SK-N-SH (cell line): ENCODE measurements at regions not wholly inside any gene's neighbourhood (a gene's known extent, or its start where the extent isn't known, plus 50 kb on each side); places are given as distances from the start of the nearest gene placed in this dataset.

Experiments used
- CTCF ChIA-PET: fragments of 300-600, 350-600 bp; formaldehyde crosslinking; extraction: SDS; loops from one replicate; lab custom pipeline; 2021; lab: Yijun Ruan, JAX
- POLR2A ChIA-PET: fragments of 350-600 bp; sonication (Branson Sonifier 250); formaldehyde crosslinking; extraction: SDS; loops from one replicate; lab custom pipeline; 2020; ENCODE audit warnings: antibody characterized with exemption, inconsistent platforms; lab: Yijun Ruan, JAX
- DNase-seq: peaks from one replicate; pipeline ENCODE4 v3.0.0; 2012
- H2AFZ ChIP-seq: fragments of 200-600 bp; sonication (generic); 2 replicates; pipeline ENCODE4 v1.8.1; 2016; ENCODE audit warnings: antibody characterized with exemption, mild to moderate bottlenecking, low read depth
- H3F3A ChIP-seq: fragments of 200-600 bp; sonication (generic); replicated peaks from 2 replicates; pipeline ENCODE3; 2016; ENCODE audit warnings: antibody characterized with exemption, mild to moderate bottlenecking; ENCODE audit not compliant: insufficient read depth
- H3K27ac ChIP-seq, 2 experiments: fragments of 200-500 bp in 1 of 2; fragments of 200-600 bp in 1 of 2; sonication (Bioruptor generic) in 1 of 2; sonication (generic), shearing (Covaris generic) in 1 of 2; 2 replicates each; pipeline versions ENCODE4 v1.5.1 to v1.6.1; 2014 to 2016; ENCODE audit warnings: low read depth in 2 of 2, inconsistent platforms in 1 of 2, low read length in 1 of 2, mild to moderate bottlenecking in 1 of 2, mixed read lengths in 1 of 2
- H3K27me3 ChIP-seq: fragments of 200-600 bp; sonication (generic), shearing (Covaris generic); 2 replicates; pipeline ENCODE4 v1.6.1; 2016; ENCODE audit warnings: mixed run types; ENCODE audit not compliant: insufficient read depth
- H3K36me3 ChIP-seq, 2 experiments: fragments of 200-500 bp in 1 of 2; fragments of 200-600 bp in 1 of 2; sonication (Bioruptor generic) in 1 of 2; sonication (generic) in 1 of 2; replicated peaks in 1 of 2; 2 replicates each; pipeline versions ENCODE3 to v1.5.1; 2014 to 2016; ENCODE audit warnings: low read length in 1 of 2, mild to moderate bottlenecking in 1 of 2; ENCODE audit not compliant: insufficient read depth in 2 of 2, control insufficient read depth in 1 of 2
- H3K4me1 ChIP-seq, 2 experiments: fragments of 200-500 bp in 1 of 2; fragments of 200-600 bp in 1 of 2; sonication (Bioruptor generic) in 1 of 2; sonication (generic), shearing (Covaris generic) in 1 of 2; 2 replicates each; pipeline versions ENCODE4 v1.5.1 to v1.6.1; 2014 to 2016; ENCODE audit warnings: low read depth in 1 of 2, low read length in 1 of 2, mixed run types in 1 of 2; ENCODE audit not compliant: insufficient read depth in 2 of 2, control insufficient read depth in 1 of 2
- H3K4me2 ChIP-seq: fragments of 200-600 bp; sonication (generic), shearing (Covaris generic); 2 replicates; pipeline ENCODE4 v1.6.1; 2017; ENCODE audit warnings: mixed run types
- H3K4me3 ChIP-seq, 2 experiments: fragments of 200-500 bp in 1 of 2; fragments of 200-600 bp in 1 of 2; sonication (Bioruptor generic) in 1 of 2; sonication (generic), shearing (Covaris generic) in 1 of 2; 2 replicates each; pipeline versions ENCODE4 v1.5.1 to v1.8.1; 2014 to 2016; ENCODE audit warnings: low read depth in 2 of 2, inconsistent platforms in 1 of 2, low read length in 1 of 2, mild to moderate bottlenecking in 1 of 2, mixed read lengths in 1 of 2, moderate library complexity in 1 of 2
- H3K79me2 ChIP-seq: fragments of 200-600 bp; sonication (generic); 2 replicates; pipeline ENCODE4 v1.8.1; 2017; ENCODE audit warnings: mild to moderate bottlenecking; ENCODE audit not compliant: insufficient read depth
- H3K9ac ChIP-seq: fragments of 200-600 bp; sonication (generic); 2 replicates; pipeline ENCODE4 v1.6.1; 2017; ENCODE audit warnings: mixed run types
- H3K9me2 ChIP-seq: fragments of 200-600 bp; sonication (generic); 2 replicates; pipeline ENCODE4 v1.6.1; 2017; ENCODE audit warnings: mixed run types
- H3K9me3 ChIP-seq: fragments of 200-600 bp; sonication (generic); 2 replicates; pipeline ENCODE4 v1.6.1; 2017; ENCODE audit warnings: mixed run types, mild to moderate bottlenecking, moderate library complexity
- H4K20me1 ChIP-seq: fragments of 200-600 bp; sonication (generic); 2 replicates; pipeline ENCODE4 v1.6.1; 2017; ENCODE audit warnings: mild to moderate bottlenecking, mixed run types; ENCODE audit not compliant: insufficient read depth
- CHD2 ChIP-seq: fragments of 150-350 bp; IDR thresholded peaks from 2 replicates; pipeline ENCODE4 v1.6.1; 2018; ENCODE audit warnings: low read length; ENCODE audit not compliant: partially characterized antibody
- ELF1 ChIP-seq: IDR thresholded peaks from 2 replicates; pipeline ENCODE4 v1.4.0; 2012
- EZH2phosphoT487 ChIP-seq: fragments of 200-600 bp; sonication (generic); IDR thresholded peaks from 2 replicates; pipeline ENCODE4 v1.6.1; 2017; ENCODE audit warnings: low read depth, mixed run types, mild to moderate bottlenecking, antibody characterized with exemption, moderate library complexity, borderline replicate concordance
- FOXM1 ChIP-seq: IDR thresholded peaks from 2 replicates; pipeline ENCODE4 v1.4.0; 2012; ENCODE audit warnings: low read depth, mild to moderate bottlenecking
- GABPA ChIP-seq: IDR thresholded peaks from 2 replicates; pipeline ENCODE4 v1.4.0; 2012; ENCODE audit warnings: low read depth, mild to moderate bottlenecking
- GATA2 ChIP-seq: sonication (generic); formaldehyde crosslinking; IDR thresholded peaks from 2 replicates; pipeline ENCODE4 v1.5.0; 2020; ENCODE audit warnings: mild to moderate bottlenecking, missing genetic modification reagents
- JUND ChIP-seq: IDR thresholded peaks from 2 replicates; pipeline ENCODE4 v1.4.0; 2012
- MXI1 ChIP-seq: IDR thresholded peaks from 2 replicates; pipeline ENCODE4 v1.6.1; 2012; ENCODE audit warnings: mild to moderate bottlenecking, low read depth, low read length, improper control_type of control experiment
- RCOR1 ChIP-seq: fragments of 150-350 bp; IDR thresholded peaks from 2 replicates; pipeline ENCODE4 v1.6.1; 2017; ENCODE audit warnings: antibody characterized with exemption, low read length
- RXRA ChIP-seq: IDR thresholded peaks from 2 replicates; pipeline ENCODE4 v1.4.0; 2012; ENCODE audit warnings: low read depth, mild to moderate bottlenecking, borderline replicate concordance
- SMC3 ChIP-seq: IDR thresholded peaks from 2 replicates; pipeline ENCODE4 v1.6.1; 2012; ENCODE audit warnings: low read depth, low read length, improper control_type of control experiment
- TCF12 ChIP-seq: IDR thresholded peaks from 2 replicates; pipeline ENCODE4 v1.4.0; 2012
- TEAD4 ChIP-seq: IDR thresholded peaks from 2 replicates; pipeline ENCODE4 v1.4.0; 2012; ENCODE audit warnings: mild to moderate bottlenecking, borderline replicate concordance; ENCODE audit not compliant: insufficient read depth
- YY1 ChIP-seq: IDR thresholded peaks from 2 replicates; pipeline ENCODE4 v1.4.0; 2012; ENCODE audit warnings: low read depth, mild to moderate bottlenecking
- ZBTB33 ChIP-seq: IDR thresholded peaks from 2 replicates; pipeline ENCODE4 v1.4.0; 2012; ENCODE audit warnings: low read depth, borderline replicate concordance
- WGBS: methylation state at CpG from one replicate; pipeline ENCODE4 v1.1.6; 2017; ENCODE audit warnings: low lambda C conversion rate; 5-methylcytosine and 5-hydroxymethylcytosine counted together

DNA sequence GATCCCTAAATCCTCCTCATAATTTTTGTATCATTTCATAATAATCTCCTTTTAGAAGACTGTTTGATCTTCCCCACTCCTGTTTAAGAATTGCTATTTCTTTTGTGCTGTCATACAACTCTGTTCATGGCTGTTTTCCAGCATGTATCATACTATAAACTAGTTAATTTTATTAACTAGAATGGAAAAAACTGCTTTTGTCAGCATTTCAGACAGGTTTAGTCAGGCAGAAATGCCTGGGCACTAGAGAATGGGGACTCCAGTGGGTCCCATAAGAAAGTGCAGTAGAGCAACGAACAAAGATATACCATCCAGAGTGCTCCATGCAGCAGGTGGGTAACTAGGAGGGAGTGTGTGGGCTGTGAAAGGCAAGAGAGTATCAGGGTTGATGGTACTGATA is 523.9 kb downstream of the PLOD2 start (continued):
- TF ChIP-seq MXI1 (no peak), CHD2 (no peak)

GRCh38 chr3:145639003-145639606 is 521.9 kb downstream of the PLOD2 start:
- Histone ChIP-seq H3K27me3 (no peaks in the 10 kb centered on the region), H3K36me3 (no peaks in the 10 kb centered on the region), H3K9me3 (no peaks in the 10 kb centered on the region), H3K9me2 (no peaks in the 10 kb centered on the region), H2AFZ (no peak overlapping the region), H3K27ac (no peak overlapping the region), H3F3A (no peaks in the 10 kb centered on the region), H3K9ac (no peak overlapping the region), H4K20me1 (no peaks in the 10 kb centered on the region), H3K4me2 (no peak overlapping the region), H3K4me3 (no peak overlapping the region), H3K4me1 (no peaks in the 10 kb centered on the region), H3K79me2 (no peaks in the 10 kb centered on the region)
- 6% methylated on average over 4 of the region's 4 CpGs for whole genome bisulfite sequencing
- CTCF ChIA-PET: no interaction called here
- POLR2A ChIA-PET: no interaction called here
- TF ChIP-seq RCOR1 (peak; percentile 31; the same call in 1 of the 2 replicates), EZH2phosphoT487 (no peak)
- no peak for DNase-seq

DNA sequence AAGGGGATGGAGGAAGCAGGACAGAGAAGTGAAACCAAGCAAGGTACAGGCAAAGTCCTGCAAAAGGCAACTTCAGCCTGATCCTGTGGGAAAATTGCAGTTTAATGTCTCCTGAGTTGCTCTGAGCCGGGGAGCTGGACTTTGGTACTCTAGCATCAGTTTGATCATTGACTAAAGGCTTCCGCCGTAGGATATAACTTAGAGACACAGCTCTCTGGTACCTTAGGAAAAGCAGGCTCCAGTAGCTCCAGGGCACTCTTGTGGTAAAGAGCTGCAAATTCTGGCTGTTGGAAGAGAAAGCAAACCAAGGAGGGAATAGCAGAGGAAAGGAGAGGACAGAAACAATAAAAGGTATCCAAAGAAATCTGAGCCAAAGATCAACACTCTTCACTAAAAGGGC is 521.1 kb downstream of the PLOD2 start:
- H4K20me1 ChIP-seq: no peaks in the 10 kb centered on the region

GRCh38 chr3:145648396-145648795 is 512.6 kb downstream of the PLOD2 start:
- CTCF ChIA-PET: no interaction called here
- no peak overlapping the region for H3K4me2 ChIP-seq
- TF ChIP-seq ZBTB33 (no peak), RXRA (no peak), SMC3 (no peak), JUND (no peak)

More for the DNA sequence above, 521.1 kb downstream of the PLOD2 start:
- H3K9me3 ChIP-seq: no peaks in the 10 kb centered on the region
- ChIA-PET POLR2A (no interaction called here), CTCF (interaction anchor here (0.8 kb wide), 1 partner anchor 426 kb away, joined by 3 read pairs; no protein-coding TSS in a partner anchor)
- H3K9me2 ChIP-seq: no peaks in the 10 kb centered on the region
- H3K79me2 ChIP-seq: no peaks in the 10 kb centered on the region
- H2AFZ ChIP-seq: no peak overlapping the region
- 8% methylated on average over 3 of the region's 3 CpGs for WGBS
- no peak overlapping the region for H3K4me3 ChIP-seq
- no peak for DNase-seq
- H3K36me3 ChIP-seq: no peaks in the 10 kb centered on the region
- H3K4me1 ChIP-seq: no peaks in the 10 kb centered on the region
- H3K9ac ChIP-seq: no peak overlapping the region
- TF ChIP-seq YY1 (no peak), EZH2phosphoT487 (no peak), TEAD4 (no peak), RXRA (no peak), GATA2 (CRISPR knock-in tag) (no peak), GABPA (no peak), TCF12 (no peak), ELF1 (no peak), FOXM1 (no peak)
- no peaks in the 10 kb centered on the region for H3K27me3 ChIP-seq
- no peaks in the 10 kb centered on the region for H3F3A ChIP-seq
- no peak overlapping the region for H3K27ac ChIP-seq
- no peak overlapping the region for H3K4me2 ChIP-seq

More at GRCh38 chr3:145648396-145648795, 512.6 kb downstream of the PLOD2 start:
- no peak overlapping the region for H3K4me3 ChIP-seq
- no peak overlapping the region for H2AFZ ChIP-seq
- H3K27ac ChIP-seq: no peak overlapping the region
- H3K79me2 ChIP-seq: no peaks in the 10 kb centered on the region
- no peak overlapping the region for H3K9ac ChIP-seq
- H3K9me2 ChIP-seq: no peaks in the 10 kb centered on the region
- no peaks in the 10 kb centered on the region for H3K4me1 ChIP-seq
- H4K20me1 ChIP-seq: no peaks in the 10 kb centered on the region
- no peaks in the 10 kb centered on the region for H3K9me3 ChIP-seq
- no peaks in the 10 kb centered on the region for H3F3A ChIP-seq
- POLR2A ChIA-PET: no interaction called here
- no peaks in the 10 kb centered on the region for H3K36me3 ChIP-seq
- DNase-seq: no peak
- no peaks in the 10 kb centered on the region for H3K27me3 ChIP-seq
